H1 (cell line): ENCODE measurements at regions not wholly inside any gene's neighbourhood (a gene's known extent, or its start where the extent isn't known, plus 50 kb on each side); places are given as distances from the start of the nearest gene placed in this dataset.

Experiments
- CBX5 ChIP-seq: fragments of 300-800, 300-1000 bp; sonication (generic); IDR thresholded peaks from 2 replicates; pipeline ENCODE4 v1.7.1; 2016; ENCODE audit warnings: antibody characterized with exemption, low read length, low read depth
- CREB1 ChIP-seq: IDR thresholded peaks from 2 replicates; pipeline ENCODE4 v1.6.1; 2012; ENCODE audit warnings: inconsistent platforms
- GTF2F1 ChIP-seq: IDR thresholded peaks from 2 replicates; pipeline ENCODE4 v1.6.1; 2012; ENCODE audit warnings: low read depth, low read length, improper control_type of control experiment, borderline replicate concordance
- TEAD4 ChIP-seq: IDR thresholded peaks from 2 replicates; pipeline ENCODE4 v1.6.1; 2012; ENCODE audit warnings: low read depth, low read length, inconsistent platforms, mixed read lengths

GRCh38 chr6:33903579-33903978, 99.8 kb upstream of the MLN start (continued):
- TF ChIP-seq GTF2F1 = no peak
- TF ChIP-seq CREB1 = no peak
- TF ChIP-seq TEAD4 = no peak
- no peak for TF ChIP-seq CBX5
